ENCODE measurements at regions not wholly inside any gene's neighbourhood (a gene's known extent, or its start where the extent isn't known, plus 50 kb on each side); places are given as distances from the start of the nearest gene placed in this dataset.

- TF ChIP-seq CTCF (IDR thresholded peaks at IDR 0.05) (no peak), POLR2A (IDR thresholded peaks at IDR 0.05) (no peak)
Measured at GRCh38 chr2:220440731-220441130, 813.3 kb downstream of the SLC4A3 start.
